DND-41 (cell line): ENCODE measurements at regions not wholly inside any gene's neighbourhood (a gene's known extent, or its start where the extent isn't known, plus 50 kb on each side); places are given as distances from the start of the nearest gene placed in this dataset.

Experiments
- EZH2 ChIP-seq: IDR thresholded peaks from 3 replicates; pipeline ENCODE4 v1.6.1; 2012; ENCODE audit warnings: borderline replicate concordance, low read depth, mild to moderate bottlenecking, moderate library complexity, low read length, inconsistent platforms; ENCODE audit not compliant: severe bottlenecking
- TF ChIP-seq, protein P1 (sequence below): IDR thresholded peaks from 2 replicates; pipeline ENCODE4 v1.5.1; 2012; ENCODE audit warnings: borderline replicate concordance, low read length, moderate library complexity, mild to moderate bottlenecking; ENCODE audit not compliant: poor library complexity, severe bottlenecking; ENCODE audit errors: extremely low read depth

DNA sequence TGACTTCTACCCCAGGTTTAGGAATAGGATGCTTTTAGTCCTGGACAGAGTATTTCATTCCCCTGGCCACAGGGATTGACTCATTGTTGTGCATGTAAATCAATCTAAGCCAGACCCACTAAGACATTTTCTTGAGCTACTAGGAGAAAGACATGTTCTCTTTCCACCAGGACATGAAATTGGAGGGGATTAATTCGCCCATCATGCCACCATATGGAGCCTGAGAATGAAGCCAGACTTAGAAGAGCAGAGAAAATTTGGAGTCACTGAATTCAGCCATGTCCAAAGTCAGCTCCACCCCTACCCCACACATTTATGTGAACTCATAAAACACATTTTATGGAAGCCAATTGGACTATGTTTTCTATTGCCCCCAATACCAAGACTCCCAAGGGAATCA lies 322.5 kb downstream of the NFIB start:
- TF ChIP-seq, protein P1, sequence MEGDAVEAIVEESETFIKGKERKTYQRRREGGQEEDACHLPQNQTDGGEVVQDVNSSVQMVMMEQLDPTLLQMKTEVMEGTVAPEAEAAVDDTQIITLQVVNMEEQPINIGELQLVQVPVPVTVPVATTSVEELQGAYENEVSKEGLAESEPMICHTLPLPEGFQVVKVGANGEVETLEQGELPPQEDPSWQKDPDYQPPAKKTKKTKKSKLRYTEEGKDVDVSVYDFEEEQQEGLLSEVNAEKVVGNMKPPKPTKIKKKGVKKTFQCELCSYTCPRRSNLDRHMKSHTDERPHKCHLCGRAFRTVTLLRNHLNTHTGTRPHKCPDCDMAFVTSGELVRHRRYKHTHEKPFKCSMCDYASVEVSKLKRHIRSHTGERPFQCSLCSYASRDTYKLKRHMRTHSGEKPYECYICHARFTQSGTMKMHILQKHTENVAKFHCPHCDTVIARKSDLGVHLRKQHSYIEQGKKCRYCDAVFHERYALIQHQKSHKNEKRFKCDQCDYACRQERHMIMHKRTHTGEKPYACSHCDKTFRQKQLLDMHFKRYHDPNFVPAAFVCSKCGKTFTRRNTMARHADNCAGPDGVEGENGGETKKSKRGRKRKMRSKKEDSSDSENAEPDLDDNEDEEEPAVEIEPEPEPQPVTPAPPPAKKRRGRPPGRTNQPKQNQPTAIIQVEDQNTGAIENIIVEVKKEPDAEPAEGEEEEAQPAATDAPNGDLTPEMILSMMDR = no peak
- TF ChIP-seq EZH2 = no peak
